Astrocyte (in vitro differentiated cells and primary cell): ENCODE measurements at regions not wholly inside any gene's neighbourhood (a gene's known extent, or its start where the extent isn't known, plus 50 kb on each side); places are given as distances from the start of the nearest gene placed in this dataset.

Experiments
- DNase-seq: peaks from one replicate; pipeline ENCODE4 v3.0.0-alpha.2; 2010; ENCODE audit warnings: low read depth
- FAIRE-seq: peaks from 2 replicates; lab custom pipeline; 2011; peaks lifted over from hg19 to GRCh38; lab: Jason Lieb, UNC
- H2AFZ ChIP-seq: 2 replicates; pipeline ENCODE4 v1.6.0; 2012; ENCODE audit warnings: low read depth, low read length, inconsistent platforms
- H3K27ac ChIP-seq: 2 replicates; pipeline ENCODE4 v1.5.1; 2011; ENCODE audit warnings: low read depth, low read length, inconsistent platforms
- H3K27me3 ChIP-seq: 2 replicates; pipeline ENCODE4 v1.6.0; 2011; ENCODE audit warnings: low read length, inconsistent platforms; ENCODE audit not compliant: insufficient read depth
- H3K36me3 ChIP-seq: 2 replicates; pipeline ENCODE4 v1.5.1; 2011; ENCODE audit warnings: low read length, inconsistent platforms; ENCODE audit not compliant: insufficient read depth
- H3K4me1 ChIP-seq: 2 replicates; pipeline ENCODE4 v1.5.1; 2011; ENCODE audit warnings: low read length, inconsistent platforms; ENCODE audit not compliant: insufficient read depth
- H3K4me2 ChIP-seq: 2 replicates; pipeline ENCODE4 v1.6.0; 2012; ENCODE audit warnings: low read length, inconsistent platforms
- H3K4me3 ChIP-seq: 2 replicates; pipeline ENCODE4 v1.5.1; 2011; ENCODE audit warnings: low read depth, mild to moderate bottlenecking, low read length, inconsistent platforms; ENCODE audit not compliant: insufficient read depth
- H3K79me2 ChIP-seq: 2 replicates; pipeline ENCODE4 v1.6.0; 2012; ENCODE audit warnings: mild to moderate bottlenecking, low read length, inconsistent platforms; ENCODE audit not compliant: insufficient read depth
- H3K9ac ChIP-seq: 2 replicates; pipeline ENCODE4 v1.6.0; 2012; ENCODE audit warnings: mild to moderate bottlenecking, low read length, inconsistent platforms
- H3K9me3 ChIP-seq: 2 replicates; pipeline ENCODE4 v1.5.1; 2012; ENCODE audit warnings: low read depth, mild to moderate bottlenecking, low read length, inconsistent platforms; ENCODE audit not compliant: insufficient read depth
- H4K20me1 ChIP-seq: 2 replicates; pipeline ENCODE4 v1.6.0; 2012; ENCODE audit warnings: low read length, inconsistent platforms; ENCODE audit not compliant: insufficient read depth
- H3K27ac Mint-ChIP-seq: one replicate; pipeline ENCODE4 v1.8.0; 2021; ENCODE audit warnings: mild to moderate bottlenecking, mixed read lengths; ENCODE audit not compliant: unreplicated experiment
- H3K27me3 Mint-ChIP-seq: one replicate; pipeline ENCODE4 v1.8.0; 2021; ENCODE audit warnings: low read depth, mixed read lengths; ENCODE audit not compliant: unreplicated experiment
- H3K36me3 Mint-ChIP-seq: one replicate; pipeline ENCODE4 v1.8.0; 2021; ENCODE audit warnings: low read depth, mixed read lengths; ENCODE audit not compliant: unreplicated experiment
- H3K4me1 Mint-ChIP-seq: one replicate; pipeline ENCODE4 v1.8.0; 2021; ENCODE audit warnings: low read depth, mixed read lengths; ENCODE audit not compliant: unreplicated experiment
- H3K4me3 Mint-ChIP-seq: one replicate; pipeline ENCODE4 v1.8.0; 2021; ENCODE audit warnings: mild to moderate bottlenecking, moderate library complexity, mixed read lengths; ENCODE audit not compliant: unreplicated experiment
- H3K9me3 Mint-ChIP-seq: one replicate; pipeline ENCODE4 v1.8.0; 2021; ENCODE audit warnings: mild to moderate bottlenecking, mixed read lengths; ENCODE audit not compliant: unreplicated experiment
- CTCF ChIP-seq: IDR thresholded peaks from 2 replicates; pipeline ENCODE4 v1.5.1; 2011; ENCODE audit warnings: low read depth, mild to moderate bottlenecking, inconsistent platforms, low read length, moderate library complexity; ENCODE audit not compliant: insufficient read depth
- EZH2 ChIP-seq: IDR thresholded peaks from 2 replicates; pipeline ENCODE4 v1.6.1; 2012; ENCODE audit warnings: mild to moderate bottlenecking, low read length, inconsistent platforms; ENCODE audit not compliant: insufficient read depth

DNA sequence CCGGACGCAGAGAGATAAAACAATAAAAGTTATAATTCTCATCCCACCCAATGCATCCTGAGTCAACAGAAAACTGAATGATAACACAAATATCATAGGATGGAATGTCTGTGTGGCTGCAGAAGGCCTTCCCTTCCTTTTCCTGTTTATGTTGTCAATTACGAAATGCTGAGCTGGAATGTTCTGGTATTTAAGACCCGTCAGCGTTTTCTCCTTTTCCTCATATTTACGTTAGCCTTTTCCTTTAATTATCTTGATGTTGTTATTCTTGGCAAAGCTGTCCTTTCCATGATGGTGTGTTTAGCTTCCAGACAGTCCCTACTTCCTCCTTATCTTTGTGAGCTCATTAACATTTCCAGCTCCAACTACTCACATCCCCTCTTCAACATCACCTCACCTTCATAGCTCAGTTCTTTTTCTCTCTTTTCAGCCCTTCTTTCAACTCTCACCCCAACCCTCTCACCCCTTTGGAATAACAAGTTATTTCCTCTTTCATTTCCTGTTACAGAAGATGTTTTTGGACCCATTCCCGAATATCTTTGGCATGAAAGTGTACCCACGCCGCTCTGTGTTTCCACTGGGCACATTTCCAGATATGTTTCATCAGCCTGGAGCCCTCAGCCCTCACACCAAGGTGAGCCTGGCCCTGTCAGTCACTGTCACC lies 221.6 kb downstream of the NR2F1-AS1 start:
- DNase-seq: peak; percentile 85
- H3K9me3 ChIP-seq: no peaks in the 10 kb centered on the region
- Mint-ChIP-seq H3K27ac (no peak overlapping the region), H3K9me3 (no peaks in the 10 kb centered on the region), H3K4me3 (no peak overlapping the region), H3K27me3 (no peaks in the 10 kb centered on the region), H3K36me3 (no peaks in the 10 kb centered on the region), H3K4me1 (peaks cover 7% of the 10 kb centered on the region)
- TF ChIP-seq EZH2: no peak
- no peak for TF ChIP-seq CTCF
- peak overlapping the region; percentile 13 for H3K9ac ChIP-seq
- no peaks in the 10 kb centered on the region for H3K79me2 ChIP-seq
- peak; percentile 81 for FAIRE-seq
- H3K4me3 ChIP-seq: peak overlapping the region; percentile 21
- peaks cover 15% of the 10 kb centered on the region for H3K4me1 ChIP-seq
- peak overlapping the region; percentile 74 for H3K4me2 ChIP-seq
- H2AFZ ChIP-seq: peak overlapping the region; percentile 37
- no peaks in the 10 kb centered on the region for H3K36me3 ChIP-seq
- no peaks in the 10 kb centered on the region for H4K20me1 ChIP-seq
- no peaks in the 10 kb centered on the region for H3K27me3 ChIP-seq
- H3K27ac ChIP-seq: peak overlapping the region; percentile 44

- H3K27ac Mint-ChIP-seq: no peak overlapping the region
- no peaks in the 10 kb centered on the region for H3K36me3 ChIP-seq
Measured at GRCh38 chr5:93358176-93358575, 222.8 kb downstream of the NR2F1-AS1 start.

More at GRCh38 chr5:93358176-93358575, 222.8 kb downstream of the NR2F1-AS1 start:
- Mint-ChIP-seq H3K27me3 (no peaks in the 10 kb centered on the region), H3K4me3 (no peak overlapping the region), H3K4me1 (peaks cover 7% of the 10 kb centered on the region), H3K36me3 (no peaks in the 10 kb centered on the region), H3K9me3 (no peaks in the 10 kb centered on the region)
- Histone ChIP-seq H3K79me2 (no peaks in the 10 kb centered on the region), H3K9me3 (no peaks in the 10 kb centered on the region), H2AFZ (no peak overlapping the region), H3K4me2 (no peak overlapping the region), H3K27me3 (no peaks in the 10 kb centered on the region), H3K4me3 (no peak overlapping the region), H4K20me1 (no peaks in the 10 kb centered on the region), H3K27ac (no peak overlapping the region), H3K9ac (no peak overlapping the region), H3K4me1 (peaks cover 15% of the 10 kb centered on the region)
- no peak for DNase-seq
- FAIRE-seq: no peak
- TF ChIP-seq CTCF (no peak), EZH2 (no peak)
